ENCODE measurements at regions not wholly inside any gene's neighbourhood (a gene's known extent, or its start where the extent isn't known, plus 50 kb on each side); places are given as distances from the start of the nearest gene placed in this dataset.

GRCh38 chr6:16972535-16972934, 129.3 kb upstream of the STMND1 start:
- TF ChIP-seq CTCF (IDR thresholded peaks at IDR 0.05) (no peak), POLR2A (IDR thresholded peaks at IDR 0.05) (no peak), POLR2AphosphoS5 (IDR thresholded peaks at IDR 0.05) (no peak)
